CD4-positive, alpha-beta T cell treated with Interleukin-6 at 100 ng/mL for 8 hours (primary cell): ENCODE measurements at regions not wholly inside any gene's neighbourhood (a gene's known extent, or its start where the extent isn't known, plus 50 kb on each side); places are given as distances from the start of the nearest gene placed in this dataset.

Source experiments
- DNase-seq: peaks from one replicate; pipeline ENCODE4 v3.0.0-alpha.2; 2020; ENCODE audit warnings: mixed read lengths, low spot score

GRCh38 chr10:7507887-7508726 is 97.3 kb upstream of the SFMBT2 start:
- DNase-seq, result peak; percentile 36

GRCh38 chr10:7506571-7506970 is 95.7 kb upstream of the SFMBT2 start:
- DNase-seq, result no peak

DNA sequence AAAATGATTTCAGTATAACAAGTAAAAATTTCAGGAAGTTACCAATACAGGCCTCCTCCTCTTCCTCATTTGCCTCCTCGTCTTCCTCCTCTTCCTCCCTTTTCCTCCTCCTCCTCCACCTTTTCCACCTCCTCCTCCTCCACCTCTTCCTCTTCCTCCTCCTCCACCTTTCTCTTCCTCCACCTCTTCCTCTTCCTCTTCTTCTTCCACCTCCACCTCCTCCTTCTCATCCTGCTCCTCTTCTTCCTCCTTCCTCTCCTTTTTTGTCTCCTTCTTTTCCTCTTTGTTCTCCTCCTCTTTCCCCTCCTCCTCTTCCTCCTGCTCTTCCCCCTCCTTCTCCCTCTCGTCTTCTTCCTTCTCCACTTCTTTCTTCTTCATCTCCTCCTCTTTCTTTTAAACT is 94.4 kb upstream of the SFMBT2 start:
- DNase-seq, result no peak

GRCh38 chr10:7503190-7503589 is 92.4 kb upstream of the SFMBT2 start:
- DNase-seq, result no peak

DNA sequence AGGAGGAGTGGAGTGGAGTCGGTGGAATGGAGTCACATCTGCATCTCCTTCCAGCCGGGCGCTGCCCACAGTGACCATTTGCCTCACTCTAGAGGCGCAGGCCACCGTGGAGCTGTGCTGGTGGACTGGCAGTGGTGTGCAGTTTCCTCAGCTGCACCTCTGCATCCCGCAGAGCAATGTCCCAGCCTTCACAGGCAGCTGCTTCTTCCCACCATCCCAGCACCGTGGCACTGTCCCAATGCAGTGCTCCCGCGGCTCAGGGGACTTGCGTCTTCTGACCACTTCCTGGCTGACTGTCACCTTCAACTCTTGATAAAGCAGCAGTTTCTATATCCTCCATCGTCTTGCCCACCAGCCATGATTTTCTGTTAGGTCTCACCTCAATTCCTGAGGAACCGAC is 90.3 kb upstream of the SFMBT2 start:
- no peak for DNase-seq

DNA sequence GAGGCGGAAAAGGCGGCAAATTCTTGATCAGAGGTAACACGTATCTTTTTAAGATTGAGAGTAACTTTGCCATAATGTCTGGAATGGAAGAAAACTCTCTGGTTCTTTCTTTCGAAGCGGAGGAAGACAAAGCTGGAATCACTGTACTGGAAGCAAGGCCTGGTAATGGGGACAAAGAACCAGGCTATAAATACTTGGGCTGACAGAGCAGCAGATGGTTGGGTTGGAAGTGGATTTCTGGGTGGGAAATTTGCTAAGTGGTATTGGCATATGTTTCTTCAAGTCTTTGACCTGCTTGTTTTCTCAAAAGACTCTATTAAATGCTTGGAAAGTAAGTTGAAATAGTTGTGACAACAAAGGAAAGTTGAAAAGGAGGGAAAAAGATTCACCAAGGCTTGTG is 87.3 kb upstream of the SFMBT2 start:
- no peak for DNase-seq

DNA sequence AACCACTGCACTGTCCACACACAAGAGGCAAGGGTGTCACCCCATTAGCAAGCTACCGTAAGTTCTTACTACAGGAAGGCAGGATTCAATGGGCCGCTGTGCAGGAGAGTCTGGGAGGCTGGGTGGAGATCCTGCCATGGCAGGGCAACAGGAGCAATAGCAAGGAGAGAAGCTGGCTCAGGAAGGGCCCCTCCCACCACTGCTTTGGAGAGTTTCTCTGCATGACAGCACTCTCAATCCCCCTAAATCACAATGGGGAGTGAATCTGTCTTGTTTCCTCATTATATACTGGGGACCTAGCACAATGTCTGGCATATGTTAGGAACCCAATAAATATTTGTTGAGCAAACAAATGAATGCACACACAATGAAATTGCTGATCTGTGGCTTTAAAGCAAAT is 83.2 kb upstream of the SFMBT2 start:
- no peak for DNase-seq

DNA sequence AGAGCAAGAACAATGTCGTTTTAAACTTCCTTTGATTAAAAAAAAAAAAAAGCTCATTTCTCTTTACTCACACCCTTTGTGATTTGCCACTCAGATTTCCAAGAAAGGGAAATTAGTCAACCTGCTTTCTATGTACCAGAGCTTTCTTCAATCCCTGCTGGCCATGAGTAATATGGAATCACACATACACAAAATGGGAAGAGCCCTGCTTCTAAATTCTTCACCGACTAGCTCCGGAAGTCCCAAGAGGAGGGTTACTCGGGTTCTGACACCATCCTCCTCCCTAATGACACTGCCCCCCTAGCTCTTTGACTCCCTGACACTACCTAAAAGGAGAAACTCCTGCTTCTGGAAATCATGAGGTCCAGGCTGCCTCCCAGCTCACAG is 81.8 kb upstream of the SFMBT2 start:
- DNase-seq, result no peak

DNA sequence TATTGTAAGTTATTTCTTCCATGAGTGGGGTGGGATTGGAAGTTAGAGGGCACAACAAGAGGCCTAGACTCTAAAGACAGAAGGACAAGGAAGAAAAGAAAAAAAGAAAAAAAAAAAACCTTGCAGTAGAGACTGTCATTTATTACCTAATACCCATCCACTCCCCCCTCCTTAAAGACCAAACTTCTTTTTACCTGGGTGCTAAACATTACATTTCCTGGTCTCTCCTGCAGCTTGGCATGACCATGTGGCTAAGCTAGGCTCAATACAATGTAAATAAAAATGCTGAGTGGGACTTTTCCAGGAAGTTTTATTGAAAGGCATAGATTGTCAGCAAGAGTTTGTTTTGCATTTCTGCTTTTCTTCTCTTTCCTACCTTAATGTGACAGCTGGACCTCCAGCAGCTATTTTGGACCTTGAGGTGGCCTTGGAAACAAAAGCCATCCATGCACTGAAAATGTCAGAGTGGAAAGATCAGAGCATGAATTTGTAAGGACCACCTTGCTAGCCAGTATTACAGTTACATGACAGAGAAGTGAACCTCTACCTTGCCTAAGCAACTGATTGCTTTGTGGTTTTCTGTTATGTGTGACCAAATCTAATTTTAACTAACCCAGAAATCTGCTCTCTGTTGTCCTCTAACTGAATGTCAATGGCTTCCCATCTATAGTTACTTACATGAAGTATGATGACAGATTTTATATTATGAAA is 81.3 kb upstream of the SFMBT2 start:
- no peak for DNase-seq

DNA sequence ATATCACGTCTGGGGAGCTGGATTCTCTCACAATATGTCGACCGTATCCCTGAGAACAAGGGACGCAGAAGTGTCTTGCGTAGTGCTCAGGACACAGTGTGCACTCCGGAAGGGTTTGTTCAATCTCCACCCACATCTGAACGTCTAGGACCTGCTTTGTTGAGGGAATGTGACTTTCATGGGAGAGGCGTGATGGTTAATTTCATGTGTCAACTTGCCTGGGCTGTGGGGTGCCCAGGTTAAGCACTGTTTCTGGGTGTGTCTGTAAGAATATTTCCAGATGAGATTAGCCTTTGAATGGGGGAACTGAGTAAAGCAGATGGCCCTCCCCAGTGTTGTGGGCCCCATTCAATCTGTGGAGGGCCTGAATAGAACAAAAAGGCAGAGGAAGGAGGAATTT is 80.4 kb upstream of the SFMBT2 start:
- DNase-seq, result no peak

DNA sequence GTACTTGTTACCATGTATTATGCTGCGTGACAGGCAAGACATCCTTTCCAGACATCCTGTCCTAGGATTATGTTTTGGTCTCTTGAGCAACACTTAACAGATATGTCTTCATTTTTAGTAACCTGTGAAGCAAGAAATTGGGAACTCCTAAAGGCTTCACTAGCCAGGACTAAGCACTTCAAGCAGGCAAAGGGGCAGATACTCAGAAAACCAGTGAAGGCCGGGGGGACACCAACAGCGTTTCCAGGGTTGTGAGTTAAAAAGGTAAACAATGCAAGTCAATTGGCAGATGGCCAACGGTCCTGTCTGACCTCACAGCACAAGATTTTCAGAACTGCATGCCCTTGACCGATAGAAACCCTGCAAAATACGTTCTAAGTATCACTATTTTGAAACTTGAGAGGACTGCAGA is 77.6 kb upstream of the SFMBT2 start:
- no peak for DNase-seq

GRCh38 chr10:7487528-7487927 is 76.7 kb upstream of the SFMBT2 start:
- DNase-seq, result no peak

DNA sequence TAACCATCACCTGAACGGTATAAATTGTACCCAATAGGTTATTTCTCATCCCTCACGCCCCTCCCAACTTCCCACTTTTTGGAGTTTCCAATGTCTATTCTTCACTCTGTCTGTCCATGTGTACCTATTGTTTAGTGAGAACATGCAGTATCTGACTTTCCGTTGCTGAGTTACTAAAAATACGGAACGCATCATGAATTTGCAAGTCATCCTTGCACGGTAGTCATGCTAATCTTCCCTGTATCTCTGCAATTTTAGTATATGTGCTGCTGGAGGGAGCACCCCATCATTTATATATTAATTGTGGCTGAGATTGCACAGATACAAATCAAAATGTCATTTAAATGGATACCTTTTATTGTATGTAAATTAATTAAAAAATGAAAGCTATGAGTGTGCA is 75.7 kb upstream of the SFMBT2 start:
- DNase-seq, result no peak

DNA sequence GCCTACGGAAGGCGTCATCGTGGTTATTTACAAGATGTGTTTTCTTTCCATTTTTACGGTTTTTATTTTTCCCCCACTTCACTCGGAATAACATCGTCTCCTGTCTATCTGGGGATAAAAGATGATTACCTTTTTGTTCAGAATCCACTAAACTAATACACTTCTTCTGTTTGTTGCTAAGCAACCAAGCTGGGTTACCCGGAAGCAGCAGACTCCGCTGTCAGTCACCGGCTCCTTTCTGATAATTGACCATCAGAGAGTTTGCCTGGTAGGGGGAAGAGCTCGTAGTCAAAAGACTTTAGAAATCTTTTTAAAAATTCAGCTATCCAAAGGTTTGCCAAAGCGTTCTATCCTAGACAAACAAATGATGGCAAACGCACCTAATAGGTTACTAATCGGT is 75.0 kb upstream of the SFMBT2 start:
- DNase-seq, result no peak

DNA sequence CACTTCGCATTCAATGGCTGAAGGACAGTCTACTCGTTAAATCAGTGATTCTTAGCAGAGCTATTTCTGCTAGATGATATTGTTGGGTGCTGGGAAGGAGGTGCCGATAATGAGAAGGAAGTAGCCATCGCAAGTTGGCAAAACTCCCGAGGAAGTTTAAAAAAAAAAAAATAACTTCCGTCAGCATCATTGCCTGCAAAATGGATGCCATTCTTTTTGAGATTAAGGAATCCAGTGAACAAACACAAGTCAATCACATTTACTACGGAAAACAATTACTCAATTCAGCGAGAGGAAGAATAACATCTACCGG is 74.4 kb upstream of the SFMBT2 start:
- DNase-seq, result peak; percentile 28

GRCh38 chr10:7484456-7485243 is 73.8 kb upstream of the SFMBT2 start:
- DNase-seq, result peak; percentile 87

DNA sequence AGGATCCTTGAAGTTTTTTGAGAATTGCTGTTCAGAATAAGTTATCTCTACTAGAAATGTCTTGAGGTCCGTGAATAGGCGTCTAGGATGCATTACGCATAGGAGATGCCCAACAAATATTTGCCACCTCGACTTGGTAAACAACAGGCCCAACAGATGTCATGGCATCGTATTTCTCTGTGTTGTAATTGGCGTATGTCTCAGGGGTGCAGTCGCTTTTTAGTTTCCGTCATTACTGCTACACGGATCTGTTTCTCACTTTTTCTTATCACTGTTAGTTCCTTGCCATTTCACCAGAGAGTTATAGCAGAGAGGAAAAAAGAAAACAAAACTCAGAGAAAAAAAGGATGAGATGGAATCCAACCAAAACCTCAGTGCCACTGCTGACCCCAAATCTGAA is 73.0 kb upstream of the SFMBT2 start:
- DNase-seq, result no peak

DNA sequence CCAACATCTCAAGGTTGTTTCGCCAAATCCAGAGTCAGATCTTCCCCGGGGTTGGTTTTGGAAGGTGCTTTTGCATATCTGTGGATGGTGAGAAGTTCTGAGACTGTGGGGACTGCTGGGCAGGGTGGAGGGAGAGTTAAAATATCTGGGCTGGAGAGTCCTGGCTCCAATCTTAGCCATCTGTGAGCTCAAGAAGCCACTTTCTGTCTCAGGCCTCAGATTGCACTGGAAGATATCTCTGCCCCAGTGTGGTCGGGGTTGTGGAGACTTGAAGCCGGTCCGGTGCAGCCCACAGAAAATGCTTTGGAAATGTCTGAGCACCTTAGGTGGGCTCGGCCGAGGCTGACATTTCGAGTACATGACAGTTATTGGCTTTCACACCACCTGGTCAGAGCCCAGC is 72.2 kb upstream of the SFMBT2 start:
- no peak for DNase-seq

- DNase-seq, result no peak
Observed at GRCh38 chr10:7481368-7481765, 70.5 kb upstream of the SFMBT2 start.

DNA sequence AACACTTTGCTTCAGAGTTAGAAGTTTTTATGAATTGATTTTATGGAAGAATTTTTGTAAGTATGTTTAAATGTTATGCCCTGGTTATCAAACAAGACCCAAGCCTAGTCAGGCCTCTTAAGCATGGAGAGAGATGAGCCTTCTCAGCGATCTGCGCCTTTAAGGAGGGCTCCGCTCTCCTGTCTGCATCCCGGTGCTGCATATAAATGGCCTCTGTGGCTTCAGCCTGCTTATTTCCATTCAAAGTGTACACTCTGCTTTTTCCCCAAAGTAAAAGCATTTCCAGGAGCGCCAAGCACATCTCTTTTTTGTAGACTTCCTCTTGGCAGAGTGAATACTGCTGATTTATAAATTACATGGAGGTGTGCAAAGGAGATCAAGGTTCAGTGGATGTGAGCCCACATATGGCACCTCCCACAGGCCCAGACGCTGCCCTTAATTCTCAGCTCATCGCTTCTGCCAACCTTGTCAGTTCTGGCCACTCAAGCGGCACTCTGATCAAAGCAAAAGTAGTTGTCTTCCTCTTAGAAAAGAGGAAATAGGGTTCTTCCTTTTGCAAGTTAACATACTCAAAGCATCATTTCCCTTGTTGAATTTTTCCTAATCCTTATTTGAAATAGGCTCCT is 70.0 kb upstream of the SFMBT2 start:
- DNase-seq, result peak; percentile 35

DNA sequence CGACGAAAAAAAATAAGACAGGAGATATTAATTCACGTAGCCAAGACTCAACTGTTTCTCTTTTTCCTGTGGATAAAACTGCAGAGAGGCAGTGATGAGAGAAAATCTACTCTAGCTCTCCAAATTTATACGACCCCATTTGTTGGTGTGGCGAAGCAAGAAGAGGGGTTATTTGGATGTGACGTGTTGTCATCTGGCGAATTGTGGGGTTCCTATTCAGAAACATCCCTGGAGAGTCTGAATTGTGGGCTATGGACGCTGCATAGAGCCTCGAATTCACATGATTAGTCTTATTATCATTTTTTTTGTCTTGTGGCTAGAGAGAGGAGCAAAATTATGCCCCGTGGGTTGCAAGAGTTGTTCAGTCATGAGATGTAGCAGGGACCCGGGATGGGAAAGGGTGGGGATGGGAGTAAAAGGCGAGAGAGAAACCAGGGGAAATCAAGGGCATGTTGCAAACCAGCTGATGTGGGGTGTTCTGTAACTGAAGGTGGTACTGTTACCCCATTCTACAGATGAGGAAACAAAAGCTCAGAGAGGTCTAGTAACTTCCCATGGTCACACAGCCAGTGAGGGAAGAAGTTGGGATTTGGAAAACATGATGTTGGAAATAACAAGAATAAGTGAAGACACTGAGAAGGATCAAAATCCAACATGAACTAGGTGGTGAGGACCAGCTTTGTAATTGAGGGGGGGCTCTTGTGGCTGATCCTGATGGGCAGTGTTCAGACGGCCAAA is 69.2 kb upstream of the SFMBT2 start:
- DNase-seq, result no peak
